C1 segment of cervical spinal cord (tissue), 14 donors: ENCODE measurements at regions not wholly inside any gene's neighbourhood (a gene's known extent, or its start where the extent isn't known, plus 50 kb on each side); places are given as distances from the start of the nearest gene placed in this dataset.
"Not testable (repeated sequence)": the region's sequence is repeated elsewhere in the genome, so short reads cannot be mapped to it uniquely, and the experiment has no call there.

Experiments
- DNase-seq, 14 donors: peaks; one replicate each; lab custom pipeline; 2025; lab: John Stamatoyannopoulos, UW

DNA sequence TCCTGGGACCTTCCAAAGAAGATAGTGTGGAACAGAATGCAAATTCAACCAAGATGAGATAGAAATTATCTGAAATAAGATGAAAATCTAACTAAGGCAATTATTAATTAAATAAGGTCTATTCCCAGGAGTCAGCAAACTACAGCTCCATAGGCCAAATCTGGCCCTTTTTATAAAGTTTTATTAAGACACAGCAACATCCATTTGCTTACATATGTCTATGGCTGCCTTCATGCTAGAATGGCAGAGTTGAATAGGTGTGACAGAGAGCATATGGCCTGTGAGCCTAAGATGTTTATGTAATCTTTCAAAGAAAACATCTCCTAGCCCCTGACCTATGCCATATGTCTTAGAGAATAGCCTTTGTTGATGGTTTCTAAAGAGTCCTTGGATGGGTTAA is 503.0 kb downstream of the EDEM1 start:
- DNase-seq = no peak

DNA sequence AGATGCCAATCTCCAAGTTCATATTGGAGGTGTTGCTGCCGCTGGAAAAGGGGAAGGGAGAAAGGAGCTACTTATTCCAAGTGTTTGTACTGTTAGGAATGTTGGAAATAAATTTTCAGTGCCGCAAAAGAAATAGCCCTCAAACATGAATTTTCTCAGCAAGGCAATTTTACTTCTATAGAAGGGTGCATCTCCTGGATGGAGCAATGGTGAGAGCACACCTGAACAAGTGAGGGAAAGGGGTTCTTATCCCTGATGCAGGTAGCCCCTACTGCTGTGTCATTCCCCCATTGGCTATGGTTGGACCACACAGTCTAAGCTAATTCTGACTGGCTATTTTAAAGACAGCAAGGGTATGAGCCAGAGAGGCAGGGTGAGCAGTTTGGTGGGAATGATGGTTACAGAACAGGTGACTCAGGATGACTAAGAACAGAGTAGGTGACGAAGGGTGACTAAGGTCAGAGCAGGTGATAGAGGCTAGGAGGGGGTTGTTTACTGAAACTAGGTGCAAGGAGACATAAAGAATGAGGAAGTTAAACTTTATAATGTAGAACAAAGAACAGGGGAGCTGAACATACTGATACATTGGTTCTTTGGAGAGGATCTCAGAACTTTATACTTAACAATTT is 503.5 kb downstream of the EDEM1 start:
- DNase-seq = no peak

- no peak for DNase-seq
Measured at GRCh38 chr3:5692446-5692845, 504.9 kb downstream of the EDEM1 start.

DNA sequence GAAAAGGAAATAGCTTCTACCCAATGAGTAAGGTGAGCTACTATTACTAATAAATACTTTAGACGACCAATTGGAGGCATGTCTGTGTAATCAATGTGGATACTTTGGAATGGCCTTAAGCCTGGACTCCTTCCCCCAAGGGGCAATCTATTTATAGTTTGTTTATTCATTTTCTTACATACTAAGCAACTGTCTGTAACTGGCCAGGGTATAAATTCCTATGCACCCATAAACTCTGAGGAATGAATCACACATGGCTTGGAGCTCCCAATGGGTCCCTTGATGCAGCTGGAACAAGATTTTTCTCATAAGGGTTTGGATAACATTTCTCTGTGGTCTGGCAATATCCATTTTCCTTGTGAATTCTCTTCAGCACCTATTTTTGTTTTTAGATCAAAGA is 506.8 kb downstream of the EDEM1 start:
- DNase-seq = no peak

DNA sequence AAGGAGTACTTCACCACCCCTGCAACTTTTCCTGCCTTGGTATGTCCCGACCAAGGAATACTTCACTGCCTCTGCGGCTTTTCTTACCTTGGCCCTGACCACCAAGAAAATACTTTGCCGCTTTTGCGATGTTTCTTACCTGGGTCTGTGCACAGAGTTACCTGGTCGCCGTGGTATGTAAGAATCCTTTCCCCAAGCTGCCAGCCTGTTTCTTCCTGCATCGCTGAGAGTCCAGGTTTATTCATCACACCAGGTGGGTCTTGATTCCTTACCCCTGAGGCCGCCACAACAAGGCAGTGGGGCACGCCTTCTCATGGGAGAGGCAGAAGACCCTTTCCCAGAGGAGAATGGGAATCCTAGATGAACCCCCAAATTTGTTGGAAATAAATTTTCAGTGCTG is 511.3 kb downstream of the EDEM1 start:
- no peak for DNase-seq

DNA sequence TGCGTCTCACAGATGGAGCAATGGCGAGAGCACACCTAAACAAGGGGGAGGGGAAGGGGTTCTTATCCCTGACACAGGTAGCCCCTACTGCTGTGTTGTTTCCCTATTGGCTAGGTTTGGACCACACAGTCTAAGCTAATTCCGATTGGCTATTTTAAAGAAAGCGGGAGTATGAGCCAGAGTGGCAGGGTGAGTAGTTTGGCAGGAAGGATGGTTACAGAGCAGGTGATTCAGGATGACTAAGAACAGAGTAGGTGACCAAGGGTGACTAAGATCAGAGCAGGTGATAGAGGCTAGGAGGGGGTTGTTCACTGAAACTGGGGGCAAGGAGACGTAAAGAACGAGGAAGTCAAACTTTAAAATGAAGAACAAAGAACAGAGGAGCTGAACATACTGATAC is 511.8 kb downstream of the EDEM1 start:
- no peak for DNase-seq

DNA sequence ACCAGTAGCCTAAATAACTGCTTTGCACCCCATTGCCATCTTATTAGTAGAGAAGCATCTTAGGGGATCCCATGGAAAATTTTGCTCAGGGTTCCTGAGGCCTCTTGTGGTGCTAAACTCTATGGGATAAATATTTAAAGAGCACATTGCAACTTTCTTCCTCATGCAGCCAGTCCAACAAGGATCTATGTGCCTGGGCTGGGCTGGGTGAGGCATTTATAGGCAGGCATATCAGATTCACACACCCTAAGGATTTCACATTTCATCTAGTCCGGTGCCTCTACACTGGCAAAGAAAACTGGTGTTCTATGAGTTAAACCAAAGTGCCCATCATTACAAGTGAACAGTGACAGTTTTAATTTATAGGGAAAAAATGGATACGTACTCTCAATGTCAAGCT is 512.3 kb downstream of the EDEM1 start:
- no peak for DNase-seq

DNA sequence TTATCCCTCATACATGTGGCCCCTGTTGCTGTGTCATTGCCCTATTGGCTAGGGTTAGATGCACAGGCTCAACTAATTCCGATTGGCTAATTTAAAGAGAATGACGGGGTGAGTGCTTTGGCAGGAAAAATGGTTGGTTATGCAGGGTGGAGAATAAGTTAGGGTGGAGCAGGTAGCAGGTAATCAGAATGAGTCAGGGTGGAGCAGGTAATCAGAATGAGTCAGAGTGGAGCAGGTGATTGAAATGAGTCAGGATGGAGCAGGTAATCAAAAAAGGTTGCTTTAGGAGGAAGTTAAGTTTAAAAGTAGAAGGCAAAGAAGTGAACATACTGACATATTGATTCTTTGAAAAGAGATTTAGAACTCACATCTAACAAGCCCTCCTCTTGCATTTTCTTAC is 513.5 kb downstream of the EDEM1 start:
- DNase-seq = not testable (repeated sequence)

DNA sequence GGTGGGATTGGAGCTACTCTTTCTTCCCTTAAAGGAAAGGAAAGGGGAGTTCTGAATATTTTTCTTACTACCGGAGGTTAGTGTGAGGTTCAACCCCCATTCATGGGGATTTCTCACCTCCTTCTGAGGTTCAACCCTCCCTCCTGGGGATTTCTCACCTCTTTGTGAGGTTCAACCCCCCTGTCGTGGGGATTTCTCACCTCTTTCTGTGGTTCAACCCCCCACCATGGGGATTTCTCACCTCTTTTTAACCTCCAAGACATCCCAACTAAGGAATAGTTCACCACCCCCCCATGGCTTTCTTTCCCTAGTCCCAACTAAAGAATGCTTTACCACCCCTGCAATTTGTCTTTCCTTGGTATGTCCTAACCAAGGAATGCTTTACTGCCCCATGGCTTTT is 520.3 kb downstream of the EDEM1 start:
- DNase-seq = no peak

DNA sequence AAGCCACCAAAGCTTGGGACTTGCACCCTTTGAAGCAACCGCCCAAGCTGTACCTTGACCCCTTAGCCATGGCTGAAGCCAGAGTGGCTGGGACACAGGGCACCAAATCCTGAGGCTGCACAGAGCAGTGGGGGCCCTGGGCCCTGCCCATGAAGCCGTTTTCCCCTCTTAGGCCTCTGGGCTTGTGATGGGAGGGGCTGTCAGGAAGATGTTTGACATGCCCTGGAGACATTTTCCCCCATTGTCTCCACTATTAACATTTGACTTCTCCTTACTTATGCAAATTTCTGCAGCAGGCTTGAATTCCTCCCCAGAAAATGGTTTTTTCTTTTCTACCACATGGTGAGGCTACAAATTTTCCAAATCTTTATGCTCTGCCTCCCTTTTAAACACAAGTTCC is 522.2 kb downstream of the EDEM1 start:
- DNase-seq = no peak

GRCh38 chr3:5710718-5711117 is 523.2 kb downstream of the EDEM1 start:
- DNase-seq = no peak

DNA sequence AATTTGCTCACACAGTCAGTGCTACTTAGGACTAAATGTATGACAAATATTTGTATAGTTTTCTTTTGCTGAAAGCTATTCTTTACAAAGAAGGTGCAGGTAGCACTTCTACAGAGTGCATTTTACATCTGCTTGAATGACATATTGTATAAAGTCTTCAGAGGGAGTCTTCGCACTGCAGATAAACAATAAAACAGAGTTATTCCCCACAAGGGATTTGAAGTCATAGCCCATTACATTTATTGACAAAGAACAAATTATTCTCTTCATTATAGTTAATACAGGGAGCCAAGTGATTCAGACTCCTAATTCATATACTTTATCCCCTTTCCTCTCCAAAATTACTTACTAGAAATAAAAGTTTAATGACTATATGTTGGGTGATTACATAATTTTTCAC is 529.7 kb downstream of the EDEM1 start:
- no peak for DNase-seq

DNA sequence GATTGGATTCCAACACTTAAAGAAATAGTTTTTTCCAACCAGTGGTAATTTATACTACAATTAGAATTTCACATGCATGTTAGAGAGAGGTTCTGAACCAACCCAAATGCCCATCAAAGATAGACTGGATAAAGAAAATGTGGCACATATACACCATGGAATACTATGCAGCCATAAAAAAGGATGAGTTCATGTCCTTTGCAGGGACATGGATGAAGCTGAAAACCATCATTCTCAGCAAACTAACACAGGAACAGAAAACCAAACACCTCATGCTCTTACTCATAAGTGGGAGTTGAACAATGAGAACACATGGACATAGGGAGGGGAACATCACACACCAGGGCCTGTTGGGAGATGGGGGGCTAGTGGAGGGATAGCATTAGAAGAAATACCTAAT is 532.2 kb downstream of the EDEM1 start:
- DNase-seq = not testable (repeated sequence)

DNA sequence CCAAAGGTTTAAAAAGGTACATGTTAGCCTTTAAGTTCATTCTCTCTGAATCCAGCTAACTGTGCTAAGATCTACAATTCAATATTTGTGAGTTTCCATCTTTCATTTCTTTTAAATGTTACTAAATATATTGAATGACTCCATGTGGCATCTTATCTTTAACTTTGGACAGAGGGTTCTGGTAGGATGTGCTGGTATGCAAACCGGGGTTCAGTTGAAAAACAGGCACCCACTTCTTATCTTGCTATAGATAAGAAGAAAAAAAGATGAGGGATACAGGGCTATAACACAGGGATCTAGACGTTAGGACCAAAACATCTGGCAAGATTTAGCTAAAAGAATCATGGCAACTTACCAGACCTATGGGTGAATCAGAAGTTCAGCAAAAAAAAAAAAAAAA is 538.3 kb downstream of the EDEM1 start:
- DNase-seq = no peak

DNA sequence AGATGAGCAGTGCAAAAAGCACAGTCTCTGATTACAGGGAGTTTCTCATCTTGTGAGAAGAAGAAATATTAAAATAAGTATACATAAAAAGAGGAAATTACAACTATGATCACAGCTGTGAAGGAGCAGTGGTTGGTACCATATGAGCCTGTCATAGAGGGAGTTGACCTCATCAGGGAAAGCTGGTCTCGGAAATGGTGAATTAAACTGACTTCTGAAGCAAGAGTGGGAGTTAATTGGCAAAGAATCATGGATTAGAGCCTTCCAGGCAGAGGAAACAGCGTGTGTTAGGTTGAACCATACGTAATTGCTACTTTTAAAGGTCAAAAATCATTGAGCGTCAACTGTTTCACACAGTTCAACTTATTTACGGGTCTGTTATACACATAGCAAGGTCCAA is 539.1 kb downstream of the EDEM1 start:
- DNase-seq = no peak

GRCh38 chr3:5727743-5728484 is 540.4 kb downstream of the EDEM1 start:
- no peak for DNase-seq

DNA sequence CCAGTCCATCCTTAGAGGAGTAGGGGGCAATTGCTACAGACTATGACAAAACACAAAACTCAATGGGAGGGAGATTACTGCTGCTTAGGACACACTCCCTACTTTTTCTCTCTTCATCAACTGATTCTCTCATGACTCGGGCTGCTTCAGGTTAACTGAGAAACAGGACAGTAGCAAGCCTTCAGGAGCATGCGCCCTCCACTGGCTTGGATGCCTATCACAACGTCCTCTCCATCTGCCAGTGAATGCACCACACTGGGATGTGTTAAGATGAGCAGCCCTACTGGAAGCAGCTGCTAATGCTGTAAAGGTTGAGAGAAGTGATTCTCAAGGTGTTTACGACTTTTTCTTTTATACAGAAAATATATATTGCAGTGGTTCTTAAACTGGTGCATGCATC is 542.3 kb downstream of the EDEM1 start:
- no peak for DNase-seq

GRCh38 chr3:5731100-5731499 is 543.6 kb downstream of the EDEM1 start:
- DNase-seq = no peak

DNA sequence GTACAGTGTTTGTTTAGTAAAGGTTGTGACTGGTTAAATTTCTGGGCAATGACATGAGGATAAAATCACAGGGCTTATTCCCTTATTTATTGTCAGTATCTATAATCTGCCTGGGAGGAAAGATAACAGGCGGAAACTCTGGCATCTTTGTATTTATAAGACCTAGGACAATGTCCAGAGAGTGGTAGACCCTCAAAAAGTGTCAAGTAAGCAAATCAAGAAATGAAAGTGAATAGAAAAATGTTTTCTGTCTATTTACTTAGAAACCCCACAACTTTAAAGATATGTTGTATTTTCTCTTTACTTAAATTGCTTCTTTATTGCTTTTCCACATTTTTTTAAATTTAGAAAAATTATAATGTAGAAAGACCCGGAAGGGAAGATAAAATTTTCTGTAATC is 544.6 kb downstream of the EDEM1 start:
- no peak for DNase-seq

DNA sequence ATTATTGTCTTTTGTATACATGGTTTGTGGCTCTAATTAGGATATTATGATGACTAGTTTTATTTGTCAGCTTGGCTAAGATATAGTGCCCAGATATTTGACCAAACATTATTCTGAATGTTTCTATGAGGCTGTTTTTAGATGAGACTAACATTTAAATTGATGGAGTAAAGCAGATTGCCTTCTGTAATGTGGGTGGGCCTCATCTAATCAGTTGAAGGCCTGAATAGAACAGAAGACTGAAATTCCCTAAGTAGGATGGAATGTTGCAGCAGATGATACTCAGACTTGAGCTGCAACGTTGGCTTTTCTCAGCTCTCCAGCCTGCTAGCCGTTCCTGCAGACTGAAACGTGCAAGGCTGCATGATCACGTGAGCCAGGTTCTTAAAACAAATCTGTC is 546.5 kb downstream of the EDEM1 start:
- no peak for DNase-seq

GRCh38 chr3:5735896-5736295 is 548.4 kb downstream of the EDEM1 start:
- DNase-seq = no peak

DNA sequence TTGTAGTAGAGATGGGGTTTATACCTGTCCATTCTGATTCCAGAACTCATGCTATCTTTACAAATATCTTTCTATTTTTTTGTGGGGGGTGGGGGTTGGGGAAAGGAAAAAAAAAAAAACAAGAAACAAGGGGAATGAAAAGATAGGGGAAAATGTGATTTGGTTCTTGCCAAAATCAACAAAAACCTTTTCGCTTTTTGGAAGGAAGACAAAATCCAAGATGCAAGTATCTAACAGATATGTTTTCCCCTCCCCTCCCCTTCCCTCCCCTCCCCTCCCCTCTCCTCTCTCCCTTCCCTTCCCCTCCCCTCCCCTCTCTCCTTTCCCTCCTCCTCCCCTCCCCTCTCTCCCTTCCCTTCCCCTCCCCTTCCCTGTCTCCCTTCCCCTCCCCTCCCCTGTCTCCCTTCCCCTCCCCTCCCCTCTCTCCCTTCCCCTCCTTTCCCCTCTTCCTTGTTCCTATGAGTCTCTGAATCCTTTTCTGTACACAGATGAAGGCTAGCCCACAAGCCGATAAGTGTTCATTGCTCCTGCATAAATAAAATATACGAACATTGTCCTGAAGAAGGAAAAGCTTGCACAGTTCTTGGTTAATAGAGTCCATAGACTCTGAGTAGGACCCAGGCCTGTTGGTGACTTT is 551.9 kb downstream of the EDEM1 start:
- no peak for DNase-seq

DNA sequence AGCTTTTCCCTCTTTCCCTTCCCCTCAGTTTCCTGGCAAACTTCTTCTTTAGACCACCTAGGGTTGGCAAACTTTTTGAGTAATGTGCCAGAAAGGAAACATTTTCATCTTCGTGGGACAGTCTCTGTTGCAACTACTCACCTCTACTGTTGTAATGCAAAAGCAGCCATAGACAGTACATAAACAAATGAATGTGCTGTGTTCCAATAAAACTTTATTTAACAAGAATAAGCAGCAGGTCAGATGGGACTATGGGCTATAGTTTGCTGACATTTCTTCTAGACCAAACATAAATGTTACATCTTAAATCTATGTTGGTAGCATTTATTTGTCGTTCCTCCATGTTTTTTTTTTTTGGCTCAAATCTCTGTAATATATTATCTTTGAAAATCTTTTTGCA is 552.4 kb downstream of the EDEM1 start:
- no peak for DNase-seq
